ENCODE measurements at regions not wholly inside any gene's neighbourhood (a gene's known extent, or its start where the extent isn't known, plus 50 kb on each side); places are given as distances from the start of the nearest gene placed in this dataset.

- DNase-seq (ENCODE audit: low spot score) = no peak
Measured at GRCh38 chr2:153101187-153101586, 377.4 kb downstream of the RPRM start.

GRCh38 chr2:153100151-153100550 lies 378.4 kb downstream of the RPRM start:
- DNase-seq (ENCODE audit: low spot score) = no peak

GRCh38 chr2:153098073-153098472 lies 379.7 kb downstream of the ARL6IP6 start:
- no peak for DNase-seq (ENCODE audit: low spot score)

GRCh38 chr2:153096272-153096671 lies 377.9 kb downstream of the ARL6IP6 start:
- no peak for DNase-seq (ENCODE audit: low spot score)

- no peak for DNase-seq (ENCODE audit: low spot score)
Measured at GRCh38 chr2:153091344-153091743, 372.9 kb downstream of the ARL6IP6 start.

- no peak for DNase-seq (ENCODE audit: low spot score)
Measured at GRCh38 chr2:153079315-153079714, 360.9 kb downstream of the ARL6IP6 start.

GRCh38 chr2:153077311-153077710 lies 358.9 kb downstream of the ARL6IP6 start:
- no peak for DNase-seq (ENCODE audit: low spot score)

GRCh38 chr2:153074207-153074606 lies 355.8 kb downstream of the ARL6IP6 start:
- no peak for DNase-seq (ENCODE audit: low spot score)

GRCh38 chr2:153072813-153073212 lies 354.4 kb downstream of the ARL6IP6 start:
- DNase-seq (ENCODE audit: low spot score) = no peak

GRCh38 chr2:153072077-153072476 lies 353.7 kb downstream of the ARL6IP6 start:
- no peak for DNase-seq (ENCODE audit: low spot score)

- no peak for DNase-seq (ENCODE audit: low spot score)
Measured at GRCh38 chr2:153071090-153071489, 352.7 kb downstream of the ARL6IP6 start.

GRCh38 chr2:153068915-153069314 lies 350.5 kb downstream of the ARL6IP6 start:
- DNase-seq (ENCODE audit: low spot score) = no peak

GRCh38 chr2:153068052-153068451 lies 349.6 kb downstream of the ARL6IP6 start:
- no peak for DNase-seq (ENCODE audit: low spot score)

- DNase-seq (ENCODE audit: low spot score) = peak; percentile 7
Measured at GRCh38 chr2:153059338-153060052, 341.1 kb downstream of the ARL6IP6 start.

- DNase-seq (ENCODE audit: low spot score) = no peak
Measured at GRCh38 chr2:153057743-153058142, 339.3 kb downstream of the ARL6IP6 start.

- no peak for DNase-seq (ENCODE audit: low spot score)
Measured at GRCh38 chr2:153055182-153055581, 336.8 kb downstream of the ARL6IP6 start.

GRCh38 chr2:153052807-153053559 lies 334.6 kb downstream of the ARL6IP6 start:
- no peak for DNase-seq (ENCODE audit: low spot score)

GRCh38 chr2:153047220-153047619 lies 328.8 kb downstream of the ARL6IP6 start:
- no peak for DNase-seq (ENCODE audit: low spot score)

GRCh38 chr2:153043385-153043784 lies 325.0 kb downstream of the ARL6IP6 start:
- DNase-seq (ENCODE audit: low spot score) = no peak

- DNase-seq (ENCODE audit: low spot score) = no peak
Measured at GRCh38 chr2:153028626-153029025, 310.2 kb downstream of the ARL6IP6 start.

- DNase-seq (ENCODE audit: low spot score) = no peak
Measured at GRCh38 chr2:153027533-153027932, 309.1 kb downstream of the ARL6IP6 start.

- DNase-seq (ENCODE audit: low spot score) = no peak
Measured at GRCh38 chr2:153020201-153020600, 301.8 kb downstream of the ARL6IP6 start.

- DNase-seq (ENCODE audit: low spot score) = no peak
Measured at GRCh38 chr2:153005071-153005730, 286.8 kb downstream of the ARL6IP6 start.

Data from AG20443 (cell line).